Endodermal cell (in vitro differentiated cells): ENCODE measurements at regions not wholly inside any gene's neighbourhood (a gene's known extent, or its start where the extent isn't known, plus 50 kb on each side); places are given as distances from the start of the nearest gene placed in this dataset.

Source experiments
- DNase-seq: peaks from one replicate; pipeline ENCODE4 v3.0.0-alpha.2; 2017
- H3K27ac ChIP-seq: 2 replicates; pipeline ENCODE4 v1.5.1; 2013; ENCODE audit warnings: mild to moderate bottlenecking, low read depth, low read length, moderate library complexity
- H3K27me3 ChIP-seq: 2 replicates; pipeline ENCODE4 v1.6.1; 2013; ENCODE audit warnings: mild to moderate bottlenecking, low read length, moderate library complexity; ENCODE audit not compliant: insufficient read depth, control insufficient read depth, poor library complexity, severe bottlenecking
- H3K36me3 ChIP-seq: 2 replicates; pipeline ENCODE4 v1.7.0; 2013; ENCODE audit warnings: mild to moderate bottlenecking, low read length, moderate library complexity; ENCODE audit not compliant: control insufficient read depth, insufficient read depth
- H3K4me1 ChIP-seq: one replicate; pipeline ENCODE4 v1.7.0; 2013; ENCODE audit warnings: low read length; ENCODE audit not compliant: control insufficient read depth, insufficient read depth
- H3K4me3 ChIP-seq: 2 replicates; pipeline ENCODE4 v1.5.1; 2013; ENCODE audit warnings: mild to moderate bottlenecking, low read length, moderate library complexity
- H3K9ac ChIP-seq: 2 replicates; pipeline ENCODE4 v1.6.1; 2013; ENCODE audit warnings: mild to moderate bottlenecking, low read length, moderate library complexity; ENCODE audit not compliant: poor library complexity, severe bottlenecking; ENCODE audit errors: extremely low read depth
- H3K9me3 ChIP-seq: 2 replicates; pipeline ENCODE4 v1.6.1; 2013; ENCODE audit warnings: mild to moderate bottlenecking, low read length, moderate library complexity; ENCODE audit not compliant: control insufficient read depth
- H3K27ac Mint-ChIP-seq: 2 replicates; pipeline ENCODE4 v1.8.0; 2020; ENCODE audit warnings: mixed read lengths
- H3K27me3 Mint-ChIP-seq: 2 replicates; pipeline ENCODE4 v1.8.0; 2021; ENCODE audit warnings: mild to moderate bottlenecking, mixed read lengths; ENCODE audit not compliant: insufficient read depth
- H3K36me3 Mint-ChIP-seq: 2 replicates; pipeline ENCODE4 v1.8.0; 2020; ENCODE audit warnings: low read depth, mixed read lengths
- H3K4me1 Mint-ChIP-seq: 2 replicates; pipeline ENCODE4 v1.8.0; 2020; ENCODE audit warnings: mixed read lengths
- H3K4me3 Mint-ChIP-seq: 2 replicates; pipeline ENCODE4 v1.8.0; 2020; ENCODE audit warnings: mild to moderate bottlenecking, moderate library complexity, mixed read lengths
- H3K9me3 Mint-ChIP-seq: 2 replicates; pipeline ENCODE4 v1.8.0; 2020; ENCODE audit warnings: mild to moderate bottlenecking, mixed read lengths
- CTCF ChIP-seq: fragments of 200-600 bp; sonication (generic); conservative IDR thresholded peaks from 2 replicates; pipeline ENCODE4 v1.5.0; 2021; ENCODE audit warnings: antibody characterized with exemption, mild to moderate bottlenecking
- WGBS, 2 experiments: methylation state at CpG; one replicate each; pipeline versions ENCODE4 v1.1.5 to v1.1.7; 2013; ENCODE audit warnings: missing lambda C conversion rate in 2 of 2, mixed read lengths in 1 of 2; ENCODE audit not compliant: insufficient coverage in 1 of 2, insufficient read length in 1 of 2; 5-methylcytosine and 5-hydroxymethylcytosine counted together

- peaks cover 10% of the 10 kb centered on the region for H3K9me3 ChIP-seq
- Mint-ChIP-seq H3K9me3 (no peaks in the 10 kb centered on the region), H3K27me3 (no peaks in the 10 kb centered on the region), H3K27ac (no peak overlapping the region), H3K36me3 (no peaks in the 10 kb centered on the region), H3K4me1 (peaks cover 29% of the 10 kb centered on the region), H3K4me3 (no peak overlapping the region)
- WGBS, 2 experiments = 93% methylated on average over 2 to 5 of the region's 5 CpGs
- no peak overlapping the region for H3K4me3 ChIP-seq
- no peak for TF ChIP-seq CTCF
- H3K9ac ChIP-seq = no peak overlapping the region
- peaks cover 11% of the 10 kb centered on the region for H3K4me1 ChIP-seq
- H3K36me3 ChIP-seq = no peaks in the 10 kb centered on the region
- H3K27ac ChIP-seq = no peak overlapping the region
- no peaks in the 10 kb centered on the region for H3K27me3 ChIP-seq
- DNase-seq = no peak
Observed at GRCh38 chr13:84445776-84446175, 563.5 kb upstream of the SLITRK1 start.

GRCh38 chr13:84443463-84443862 lies 561.2 kb upstream of the SLITRK1 start:
- Mint-ChIP-seq H3K9me3 (no peaks in the 10 kb centered on the region), H3K4me3 (no peak overlapping the region), H3K4me1 (peaks cover 29% of the 10 kb centered on the region), H3K27ac (no peak overlapping the region), H3K27me3 (no peaks in the 10 kb centered on the region), H3K36me3 (no peaks in the 10 kb centered on the region)
- Histone ChIP-seq H3K9me3 (peaks cover 10% of the 10 kb centered on the region), H3K4me1 (peaks cover 11% of the 10 kb centered on the region), H3K27ac (no peak overlapping the region), H3K9ac (no peak overlapping the region), H3K36me3 (no peaks in the 10 kb centered on the region), H3K4me3 (no peak overlapping the region), H3K27me3 (no peaks in the 10 kb centered on the region)
- no peak for DNase-seq
- TF ChIP-seq CTCF = no peak

- 91% methylated on average over 1 of the region's 1 CpG; no CpG with 5 or more reads in 1 of the 2 experiments for WGBS, 2 experiments
- no peak for DNase-seq
- Histone ChIP-seq H3K9ac (no peak overlapping the region), H3K36me3 (no peaks in the 10 kb centered on the region), H3K4me1 (no peaks in the 10 kb centered on the region), H3K27me3 (no peaks in the 10 kb centered on the region), H3K9me3 (peaks cover 10% of the 10 kb centered on the region), H3K27ac (no peak overlapping the region), H3K4me3 (no peak overlapping the region)
- Mint-ChIP-seq H3K9me3 (no peaks in the 10 kb centered on the region), H3K4me3 (no peak overlapping the region), H3K36me3 (no peaks in the 10 kb centered on the region), H3K27me3 (no peaks in the 10 kb centered on the region), H3K4me1 (peaks cover 2% of the 10 kb centered on the region), H3K27ac (no peak overlapping the region)
- TF ChIP-seq CTCF = no peak
Observed at GRCh38 chr13:84439108-84439507, 556.8 kb upstream of the SLITRK1 start.
